Mesodermal cell (in vitro differentiated cells): ENCODE measurements at regions not wholly inside any gene's neighbourhood (a gene's known extent, or its start where the extent isn't known, plus 50 kb on each side); places are given as distances from the start of the nearest gene placed in this dataset.

Experiments
- H3K27ac ChIP-seq: 2 replicates; pipeline ENCODE4 v1.7.0; 2013; ENCODE audit warnings: mild to moderate bottlenecking, low read depth, low read length, moderate library complexity; ENCODE audit not compliant: severe bottlenecking
- H3K36me3 ChIP-seq: 2 replicates; pipeline ENCODE4 v1.7.1; 2013; ENCODE audit warnings: mild to moderate bottlenecking, low read length, moderate library complexity; ENCODE audit not compliant: control insufficient read depth, insufficient read depth
- H3K4me1 ChIP-seq: one replicate; pipeline ENCODE4 v1.7.1; 2013; ENCODE audit warnings: mild to moderate bottlenecking, low read length; ENCODE audit not compliant: insufficient read depth, control insufficient read depth, poor library complexity, severe bottlenecking
- H3K4me3 ChIP-seq: 2 replicates; pipeline ENCODE4 v1.7.0; 2013; ENCODE audit warnings: low read length, control low read depth, mild to moderate bottlenecking; ENCODE audit not compliant: insufficient read depth, poor library complexity, severe bottlenecking; ENCODE audit errors: extremely low read depth
- H3K9me3 ChIP-seq: 2 replicates; pipeline ENCODE4 v1.7.1; 2013; ENCODE audit warnings: mild to moderate bottlenecking, low read length, moderate library complexity; ENCODE audit not compliant: control insufficient read depth
- WGBS, 2 experiments: methylation state at CpG; one replicate each; pipeline ENCODE4 v1.1.5; 2013; ENCODE audit warnings: missing lambda C conversion rate in 2 of 2; ENCODE audit not compliant: insufficient coverage in 2 of 2; 5-methylcytosine and 5-hydroxymethylcytosine counted together

- no peaks in the 10 kb centered on the region for H3K36me3 ChIP-seq
- H3K4me3 ChIP-seq = no peak overlapping the region
- no peaks in the 10 kb centered on the region for H3K4me1 ChIP-seq
- no peak overlapping the region for H3K27ac ChIP-seq
- no CpG with 5 or more reads among the region's 1 CpG for WGBS, 2 experiments
- no peaks in the 10 kb centered on the region for H3K9me3 ChIP-seq
These were observed 178.9 kb downstream of the SEM1 start for GRCh38 chr7:96530786-96531185.

GRCh38 chr7:96527133-96527827 lies 182.4 kb downstream of the SEM1 start:
- H3K9me3 ChIP-seq = no peaks in the 10 kb centered on the region
- no peaks in the 10 kb centered on the region for H3K36me3 ChIP-seq
- peak overlapping the region; percentile 80 for H3K27ac ChIP-seq
- 78 to 89% methylated on average over 5 to 6 of the region's 9 CpGs for WGBS, 2 experiments
- no peak overlapping the region for H3K4me3 ChIP-seq
- H3K4me1 ChIP-seq = no peaks in the 10 kb centered on the region

- H3K9me3 ChIP-seq = no peaks in the 10 kb centered on the region
- peak overlapping the region; percentile 80 for H3K27ac ChIP-seq
- H3K4me3 ChIP-seq = no peak overlapping the region
- H3K4me1 ChIP-seq = no peaks in the 10 kb centered on the region
- no CpG with 5 or more reads among the region's 1 CpG for WGBS, 2 experiments
- no peaks in the 10 kb centered on the region for H3K36me3 ChIP-seq
These were observed 183.2 kb downstream of the SEM1 start for GRCh38 chr7:96526496-96526895.

GRCh38 chr7:96521068-96521894 lies 188.4 kb downstream of the SEM1 start:
- Histone ChIP-seq H3K4me1 (no peaks in the 10 kb centered on the region), H3K27ac (no peak overlapping the region), H3K9me3 (no peaks in the 10 kb centered on the region), H3K36me3 (no peaks in the 10 kb centered on the region), H3K4me3 (no peak overlapping the region)
- 87 to 90% methylated on average over 10 to 12 of the region's 13 CpGs for WGBS, 2 experiments

- H3K4me1 ChIP-seq = no peaks in the 10 kb centered on the region
- H3K4me3 ChIP-seq = no peak overlapping the region
- H3K27ac ChIP-seq = no peak overlapping the region
- no peaks in the 10 kb centered on the region for H3K9me3 ChIP-seq
- 100% methylated on average over 1 of the region's 1 CpG; no CpG with 5 or more reads in 1 of the 2 experiments for WGBS, 2 experiments
- no peaks in the 10 kb centered on the region for H3K36me3 ChIP-seq
These were observed 186.5 kb upstream of the SLC25A13 start for GRCh38 chr7:96508371-96508770.

- Histone ChIP-seq H3K36me3 (no peaks in the 10 kb centered on the region), H3K27ac (no peak overlapping the region), H3K4me1 (no peaks in the 10 kb centered on the region), H3K4me3 (no peak overlapping the region), H3K9me3 (no peaks in the 10 kb centered on the region)
- 50 to 75% methylated on average over 1 of the region's 1 CpG for WGBS, 2 experiments
These were observed 181.7 kb upstream of the SLC25A13 start for GRCh38 chr7:96503597-96503996.

- no peak overlapping the region for H3K27ac ChIP-seq
- H3K4me1 ChIP-seq = no peaks in the 10 kb centered on the region
- H3K4me3 ChIP-seq = no peak overlapping the region
- H3K36me3 ChIP-seq = no peaks in the 10 kb centered on the region
- no peaks in the 10 kb centered on the region for H3K9me3 ChIP-seq
These were observed 179.4 kb upstream of the SLC25A13 start for GRCh38 chr7:96501318-96501717.

GRCh38 chr7:96499532-96499931 lies 177.6 kb upstream of the SLC25A13 start:
- no peak overlapping the region for H3K4me3 ChIP-seq
- no peaks in the 10 kb centered on the region for H3K36me3 ChIP-seq
- 100% methylated on average over 1 of the region's 3 CpGs; no CpG with 5 or more reads in 1 of the 2 experiments for WGBS, 2 experiments
- no peak overlapping the region for H3K27ac ChIP-seq
- no peaks in the 10 kb centered on the region for H3K9me3 ChIP-seq
- H3K4me1 ChIP-seq = no peaks in the 10 kb centered on the region

- H3K27ac ChIP-seq = no peak overlapping the region
- no peaks in the 10 kb centered on the region for H3K9me3 ChIP-seq
- no peaks in the 10 kb centered on the region for H3K36me3 ChIP-seq
- WGBS, 2 experiments = 73% methylated on average over 1 of the region's 2 CpGs; no CpG with 5 or more reads in 1 of the 2 experiments
- no peak overlapping the region for H3K4me3 ChIP-seq
- no peaks in the 10 kb centered on the region for H3K4me1 ChIP-seq
These were observed 175.7 kb upstream of the SLC25A13 start for GRCh38 chr7:96497567-96497966.

- 80 to 100% methylated on average over 2 of the region's 6 CpGs for WGBS, 2 experiments
- Histone ChIP-seq H3K4me1 (no peaks in the 10 kb centered on the region), H3K27ac (no peak overlapping the region), H3K36me3 (no peaks in the 10 kb centered on the region), H3K4me3 (no peak overlapping the region), H3K9me3 (no peaks in the 10 kb centered on the region)
These were observed 173.9 kb upstream of the SLC25A13 start for GRCh38 chr7:96495751-96496216.

GRCh38 chr7:96486681-96487080 lies 164.8 kb upstream of the SLC25A13 start:
- WGBS, 2 experiments = 82 to 85% methylated on average over 2 to 3 of the region's 4 CpGs
- H3K36me3 ChIP-seq = no peaks in the 10 kb centered on the region
- H3K4me1 ChIP-seq = no peaks in the 10 kb centered on the region

More at GRCh38 chr7:96486681-96487080, 164.8 kb upstream of the SLC25A13 start:
- Histone ChIP-seq H3K4me3 (no peak overlapping the region), H3K9me3 (no peaks in the 10 kb centered on the region), H3K27ac (no peak overlapping the region)
